ENCODE measurements at regions not wholly inside any gene's neighbourhood (a gene's known extent, or its start where the extent isn't known, plus 50 kb on each side); places are given as distances from the start of the nearest gene placed in this dataset.

DNA sequence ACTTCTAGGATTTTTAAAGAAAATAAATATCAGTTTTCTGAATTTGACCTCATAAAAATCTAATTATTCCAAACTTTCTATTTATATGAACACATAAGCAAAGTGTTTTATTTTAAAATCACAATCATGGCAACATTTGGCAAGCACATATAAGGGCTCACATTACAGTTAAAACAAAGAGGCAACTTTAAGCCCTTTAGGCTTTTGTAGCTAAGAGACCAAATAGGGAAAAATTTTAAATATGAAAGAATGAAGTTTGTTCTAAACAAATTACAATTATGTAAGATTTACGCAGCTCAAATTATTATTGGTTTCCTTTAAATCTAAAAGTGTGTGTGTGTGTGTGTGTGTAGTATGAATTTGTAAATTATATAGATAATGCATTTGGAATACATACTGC, 267.0 kb downstream of the ZIC4 start:
- TF ChIP-seq, protein P1, sequence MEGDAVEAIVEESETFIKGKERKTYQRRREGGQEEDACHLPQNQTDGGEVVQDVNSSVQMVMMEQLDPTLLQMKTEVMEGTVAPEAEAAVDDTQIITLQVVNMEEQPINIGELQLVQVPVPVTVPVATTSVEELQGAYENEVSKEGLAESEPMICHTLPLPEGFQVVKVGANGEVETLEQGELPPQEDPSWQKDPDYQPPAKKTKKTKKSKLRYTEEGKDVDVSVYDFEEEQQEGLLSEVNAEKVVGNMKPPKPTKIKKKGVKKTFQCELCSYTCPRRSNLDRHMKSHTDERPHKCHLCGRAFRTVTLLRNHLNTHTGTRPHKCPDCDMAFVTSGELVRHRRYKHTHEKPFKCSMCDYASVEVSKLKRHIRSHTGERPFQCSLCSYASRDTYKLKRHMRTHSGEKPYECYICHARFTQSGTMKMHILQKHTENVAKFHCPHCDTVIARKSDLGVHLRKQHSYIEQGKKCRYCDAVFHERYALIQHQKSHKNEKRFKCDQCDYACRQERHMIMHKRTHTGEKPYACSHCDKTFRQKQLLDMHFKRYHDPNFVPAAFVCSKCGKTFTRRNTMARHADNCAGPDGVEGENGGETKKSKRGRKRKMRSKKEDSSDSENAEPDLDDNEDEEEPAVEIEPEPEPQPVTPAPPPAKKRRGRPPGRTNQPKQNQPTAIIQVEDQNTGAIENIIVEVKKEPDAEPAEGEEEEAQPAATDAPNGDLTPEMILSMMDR (IDR thresholded peaks at IDR 0.05; ENCODE audit: poor library complexity, severe bottlenecking) = no peak
- Histone ChIP-seq H3K9me3 (ENCODE audit: severe bottlenecking) (no peaks in the 10 kb centered on the region), H3K4me3 (ENCODE audit: severe bottlenecking) (no peak overlapping the region), H3K27ac (ENCODE audit: poor library complexity, severe bottlenecking) (no peak overlapping the region), H3K36me3 (ENCODE audit: low read depth) (no peaks in the 10 kb centered on the region), H3K27me3 (ENCODE audit: insufficient read depth, poor library complexity, severe bottlenecking) (no peaks in the 10 kb centered on the region), H3K4me1 (ENCODE audit: insufficient read depth, poor library complexity, severe bottlenecking) (no peaks in the 10 kb centered on the region)
- no peak for ATAC-seq (ENCODE audit: low read depth)
- DNase-seq (ENCODE audit: low spot score) = no peak

DNA sequence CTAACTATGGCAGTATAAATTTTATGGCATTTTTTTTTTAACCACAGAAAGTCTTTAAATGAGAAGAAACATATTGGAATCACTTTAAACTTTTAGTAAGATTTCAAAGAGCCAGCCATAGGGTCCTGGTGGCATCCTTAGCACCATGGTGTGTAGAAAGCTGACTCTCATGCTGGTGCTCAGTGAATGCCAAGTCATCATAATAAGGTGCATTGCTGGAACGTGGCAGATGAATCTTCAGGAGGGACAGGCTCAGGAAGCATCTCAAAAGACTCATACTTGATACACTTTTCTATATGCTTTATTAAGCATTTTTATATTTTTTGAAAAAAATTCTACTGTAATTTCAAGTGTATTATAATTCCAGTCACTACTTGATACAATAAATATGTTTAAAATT, 274.2 kb downstream of the ZIC4 start:
- TF ChIP-seq, protein P1 (IDR thresholded peaks at IDR 0.05; ENCODE audit: poor library complexity, severe bottlenecking) = no peak
- Histone ChIP-seq H3K27me3 (ENCODE audit: insufficient read depth, poor library complexity, severe bottlenecking) (no peaks in the 10 kb centered on the region), H3K4me3 (ENCODE audit: severe bottlenecking) (no peak overlapping the region), H3K9me3 (ENCODE audit: severe bottlenecking) (no peaks in the 10 kb centered on the region), H3K4me1 (ENCODE audit: insufficient read depth, poor library complexity, severe bottlenecking) (no peaks in the 10 kb centered on the region), H3K27ac (ENCODE audit: poor library complexity, severe bottlenecking) (no peak overlapping the region), H3K36me3 (ENCODE audit: low read depth) (no peaks in the 10 kb centered on the region)
- ATAC-seq (ENCODE audit: low read depth) = no peak
- DNase-seq (ENCODE audit: low spot score) = no peak

DNA sequence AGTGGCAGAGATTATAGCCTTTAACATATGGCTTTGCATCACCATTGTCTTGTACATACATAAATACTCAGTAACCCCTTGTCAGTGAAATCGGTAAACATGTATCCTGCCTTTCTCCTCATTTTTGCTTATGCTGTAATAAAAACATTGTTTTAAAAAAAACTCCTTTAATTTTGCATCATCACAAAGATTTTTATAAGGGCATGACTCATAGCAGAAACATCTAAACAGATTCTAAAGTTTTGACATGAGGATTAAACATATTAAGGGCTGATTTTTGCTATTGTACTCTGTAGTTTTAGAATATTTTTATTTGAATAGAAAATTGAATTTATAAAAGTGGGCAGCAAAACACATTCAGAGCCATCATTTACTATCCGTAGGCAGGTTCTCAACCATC, 275.9 kb downstream of the ZIC4 start:
- no peaks in the 10 kb centered on the region for H3K4me1 ChIP-seq (ENCODE audit: insufficient read depth, poor library complexity, severe bottlenecking)
- H3K4me3 ChIP-seq (ENCODE audit: severe bottlenecking) = no peak overlapping the region
- DNase-seq (ENCODE audit: low spot score) (no peak), ATAC-seq (ENCODE audit: low read depth) (no peak)
- no peak overlapping the region for H3K27ac ChIP-seq (ENCODE audit: poor library complexity, severe bottlenecking)
- no peaks in the 10 kb centered on the region for H3K27me3 ChIP-seq (ENCODE audit: insufficient read depth, poor library complexity, severe bottlenecking)
- H3K9me3 ChIP-seq (ENCODE audit: severe bottlenecking) = no peaks in the 10 kb centered on the region
- H3K36me3 ChIP-seq (ENCODE audit: low read depth) = no peaks in the 10 kb centered on the region
- TF ChIP-seq, protein P1 (IDR thresholded peaks at IDR 0.05; ENCODE audit: poor library complexity, severe bottlenecking) = no peak

DNA sequence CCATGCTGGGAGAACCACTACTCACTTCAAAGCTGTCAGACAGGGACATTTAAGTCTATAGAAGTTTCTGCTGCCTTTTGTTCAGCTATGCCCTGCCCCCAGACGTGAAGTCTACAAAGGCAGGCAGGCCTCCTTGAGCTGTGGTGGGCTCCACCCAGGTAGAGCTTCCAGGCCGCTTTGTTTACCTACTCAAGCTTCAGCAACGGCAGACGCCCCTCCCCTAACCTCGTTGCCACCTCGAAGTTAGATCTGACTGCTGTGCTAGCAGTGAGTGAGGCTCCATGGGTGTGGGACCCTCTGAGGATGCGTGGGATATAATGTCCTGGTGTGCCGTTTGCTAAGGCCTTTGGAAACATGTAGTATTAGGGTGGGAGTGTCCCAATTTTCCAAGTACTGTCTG, 276.7 kb downstream of the ZIC4 start:
- no peak overlapping the region for H3K4me3 ChIP-seq (ENCODE audit: severe bottlenecking)
- H3K4me1 ChIP-seq (ENCODE audit: insufficient read depth, poor library complexity, severe bottlenecking) = no peaks in the 10 kb centered on the region
- H3K27ac ChIP-seq (ENCODE audit: poor library complexity, severe bottlenecking) = no peak overlapping the region
- H3K27me3 ChIP-seq (ENCODE audit: insufficient read depth, poor library complexity, severe bottlenecking) = no peaks in the 10 kb centered on the region
- H3K36me3 ChIP-seq (ENCODE audit: low read depth) = no peaks in the 10 kb centered on the region
- TF ChIP-seq, protein P1 (IDR thresholded peaks at IDR 0.05; ENCODE audit: poor library complexity, severe bottlenecking) = no peak
- DNase-seq (ENCODE audit: low spot score) (no peak), ATAC-seq (ENCODE audit: low read depth) (no peak)
- no peaks in the 10 kb centered on the region for H3K9me3 ChIP-seq (ENCODE audit: severe bottlenecking)

DNA sequence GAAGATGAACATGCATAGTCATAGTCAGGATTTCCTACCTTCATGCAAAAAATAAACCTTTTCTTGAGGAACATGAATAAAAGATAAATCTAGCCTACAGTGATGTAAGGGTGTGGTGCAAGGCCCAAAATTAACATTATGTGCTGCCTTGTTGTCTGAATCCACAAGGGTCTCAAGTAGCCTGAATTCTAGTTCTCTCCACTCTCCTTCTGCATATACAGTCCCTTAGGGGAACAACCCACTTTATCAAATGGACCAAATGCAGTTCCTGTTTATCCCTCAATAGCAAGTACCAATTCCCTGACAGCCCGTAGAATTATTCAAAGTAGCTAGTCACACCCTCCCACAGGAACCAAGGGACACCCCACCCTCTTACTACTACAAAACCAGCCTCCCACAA, 284.0 kb downstream of the ZIC4 start:
- TF ChIP-seq, protein P1 (IDR thresholded peaks at IDR 0.05; ENCODE audit: poor library complexity, severe bottlenecking) = no peak
- Histone ChIP-seq H3K27me3 (ENCODE audit: insufficient read depth, poor library complexity, severe bottlenecking) (no peaks in the 10 kb centered on the region), H3K36me3 (ENCODE audit: low read depth) (no peaks in the 10 kb centered on the region), H3K4me1 (ENCODE audit: insufficient read depth, poor library complexity, severe bottlenecking) (no peaks in the 10 kb centered on the region), H3K9me3 (ENCODE audit: severe bottlenecking) (no peaks in the 10 kb centered on the region), H3K27ac (ENCODE audit: poor library complexity, severe bottlenecking) (no peak overlapping the region), H3K4me3 (ENCODE audit: severe bottlenecking) (no peak overlapping the region)
- DNase-seq (ENCODE audit: low spot score) = no peak
- ATAC-seq (ENCODE audit: low read depth) = no peak
